ENCODE measurements at regions not wholly inside any gene's neighbourhood (a gene's known extent, or its start where the extent isn't known, plus 50 kb on each side); places are given as distances from the start of the nearest gene placed in this dataset.
A peak's percentile ranks its signal among the peaks of the same experiment; 100 is the strongest.

- DNase-seq = no peak
- CTCF ChIA-PET = interaction anchor here (0.9 to 1.2 kb wide), 2 partner anchors 9 kb away, joined by 3 to 4 read pairs; no protein-coding TSS in a partner anchor
These were observed 53.9 kb downstream of the BARX1 start for GRCh38 chr9:93900971-93901861.

GRCh38 chr9:93900436-93900819 is 54.7 kb downstream of the BARX1 start:
- ChIA-PET POLR2A (no interaction called here), CTCF (interaction anchor here (0.9 to 1.2 kb wide), 2 partner anchors 9 to 10 kb away, joined by 3 to 4 read pairs; no protein-coding TSS in a partner anchor)
- Mint-ChIP-seq H3K9me3 (peaks cover 8% of the 10 kb centered on the region), H3K4me3 (no peak overlapping the region), H3K27me3 (no peaks in the 10 kb centered on the region), H3K4me1 (peaks cover 21% of the 10 kb centered on the region), H3K36me3 (ENCODE audit: low read depth) (no peaks in the 10 kb centered on the region), H3K27ac (peak overlapping the region; percentile 73)
- no peak for DNase-seq

More at GRCh38 chr9:93900971-93901861, 53.9 kb downstream of the BARX1 start:
- no peak overlapping the region for H3K4me3 Mint-ChIP-seq
- peaks cover 21% of the 10 kb centered on the region for H3K4me1 Mint-ChIP-seq
- no peaks in the 10 kb centered on the region for H3K36me3 Mint-ChIP-seq (ENCODE audit: low read depth)
- POLR2A ChIA-PET = no interaction called here
- H3K27ac Mint-ChIP-seq = peak overlapping the region; percentile 73
- H3K9me3 Mint-ChIP-seq = peaks cover 8% of the 10 kb centered on the region
- no peaks in the 10 kb centered on the region for H3K27me3 Mint-ChIP-seq

- H3K4me1 Mint-ChIP-seq = peaks cover 21% of the 10 kb centered on the region
- no peaks in the 10 kb centered on the region for H3K27me3 Mint-ChIP-seq
- peak overlapping the region; percentile 75 for H3K27ac Mint-ChIP-seq
- DNase-seq = no peak
- peaks cover 8% of the 10 kb centered on the region for H3K9me3 Mint-ChIP-seq
- no peak overlapping the region for H3K4me3 Mint-ChIP-seq
- ChIA-PET CTCF (interaction anchor here (1.2 kb wide), 1 partner anchor 8 kb away, joined by 4 read pairs; no protein-coding TSS in a partner anchor), POLR2A (no interaction called here)
- no peaks in the 10 kb centered on the region for H3K36me3 Mint-ChIP-seq (ENCODE audit: low read depth)
These were observed 55.3 kb downstream of the BARX1 start for GRCh38 chr9:93899609-93900435.

- peak overlapping the region; percentile 95 for H3K27ac Mint-ChIP-seq
These were observed 56.4 kb downstream of the BARX1 start for GRCh38 chr9:93898502-93899426.

GRCh38 chr9:93898026-93898425 is 57.1 kb downstream of the BARX1 start:
- POLR2A ChIA-PET = no interaction called here
- Mint-ChIP-seq H3K9me3 (peaks cover 9% of the 10 kb centered on the region), H3K36me3 (ENCODE audit: low read depth) (no peaks in the 10 kb centered on the region), H3K4me3 (no peak overlapping the region), H3K4me1 (peaks cover 21% of the 10 kb centered on the region), H3K27me3 (no peaks in the 10 kb centered on the region), H3K27ac (peak overlapping the region; percentile 95)
- peak; percentile 45 for DNase-seq
- CTCF ChIA-PET = no interaction called here

More at GRCh38 chr9:93898502-93899426, 56.4 kb downstream of the BARX1 start:
- DNase-seq = no peak
- ChIA-PET POLR2A (no interaction called here), CTCF (no interaction called here)
- H3K4me3 Mint-ChIP-seq = no peak overlapping the region
- H3K27me3 Mint-ChIP-seq = no peaks in the 10 kb centered on the region
- no peaks in the 10 kb centered on the region for H3K36me3 Mint-ChIP-seq (ENCODE audit: low read depth)
- peaks cover 21% of the 10 kb centered on the region for H3K4me1 Mint-ChIP-seq
- H3K9me3 Mint-ChIP-seq = peaks cover 8% of the 10 kb centered on the region

- H3K27ac Mint-ChIP-seq = peak overlapping the region; percentile 95
- CTCF ChIA-PET = no interaction called here
- POLR2A ChIA-PET = no interaction called here
These were observed 57.8 kb downstream of the BARX1 start for GRCh38 chr9:93897075-93897970.

GRCh38 chr9:93896496-93897033 is 58.6 kb downstream of the BARX1 start:
- ChIA-PET POLR2A (no interaction called here), CTCF (no interaction called here)
- H3K36me3 Mint-ChIP-seq (ENCODE audit: low read depth) = no peaks in the 10 kb centered on the region
- H3K4me3 Mint-ChIP-seq = no peak overlapping the region
- H3K4me1 Mint-ChIP-seq = peaks cover 21% of the 10 kb centered on the region
- no peak for DNase-seq
- H3K9me3 Mint-ChIP-seq = peaks cover 14% of the 10 kb centered on the region
- H3K27me3 Mint-ChIP-seq = no peaks in the 10 kb centered on the region
- H3K27ac Mint-ChIP-seq = peak overlapping the region; percentile 95

More at GRCh38 chr9:93897075-93897970, 57.8 kb downstream of the BARX1 start:
- Mint-ChIP-seq H3K27me3 (no peaks in the 10 kb centered on the region), H3K4me3 (no peak overlapping the region), H3K36me3 (ENCODE audit: low read depth) (no peaks in the 10 kb centered on the region), H3K4me1 (peaks cover 21% of the 10 kb centered on the region), H3K9me3 (peaks cover 14% of the 10 kb centered on the region)
- no peak for DNase-seq

- Mint-ChIP-seq H3K9me3 (peaks cover 14% of the 10 kb centered on the region), H3K4me3 (no peak overlapping the region), H3K27me3 (no peaks in the 10 kb centered on the region), H3K27ac (peak overlapping the region; percentile 68), H3K4me1 (peaks cover 21% of the 10 kb centered on the region), H3K36me3 (ENCODE audit: low read depth) (no peaks in the 10 kb centered on the region)
- ChIA-PET CTCF (no interaction called here), POLR2A (no interaction called here)
- DNase-seq = no peak
These were observed 59.1 kb downstream of the BARX1 start for GRCh38 chr9:93896093-93896492.

GRCh38 chr9:93895535-93895934 is 59.6 kb downstream of the BARX1 start:
- H3K27ac Mint-ChIP-seq = no peak overlapping the region
- peaks cover 21% of the 10 kb centered on the region for H3K4me1 Mint-ChIP-seq
- H3K27me3 Mint-ChIP-seq = no peaks in the 10 kb centered on the region
- peaks cover 12% of the 10 kb centered on the region for H3K9me3 Mint-ChIP-seq
- POLR2A ChIA-PET = no interaction called here
- CTCF ChIA-PET = no interaction called here
- H3K36me3 Mint-ChIP-seq (ENCODE audit: low read depth) = no peaks in the 10 kb centered on the region
- no peak for DNase-seq
- H3K4me3 Mint-ChIP-seq = no peak overlapping the region

- no peak for DNase-seq
- Mint-ChIP-seq H3K9me3 (peaks cover 6% of the 10 kb centered on the region), H3K36me3 (ENCODE audit: low read depth) (no peaks in the 10 kb centered on the region), H3K27me3 (no peaks in the 10 kb centered on the region), H3K27ac (no peak overlapping the region), H3K4me1 (peaks cover 21% of the 10 kb centered on the region), H3K4me3 (no peak overlapping the region)
- POLR2A ChIA-PET = no interaction called here
- CTCF ChIA-PET = no interaction called here
These were observed 60.5 kb downstream of the BARX1 start for GRCh38 chr9:93894691-93895079.

GRCh38 chr9:93893899-93894690 is 61.1 kb downstream of the BARX1 start:
- no peak overlapping the region for H3K4me3 Mint-ChIP-seq
- no peak for DNase-seq
- ChIA-PET POLR2A (no interaction called here), CTCF (no interaction called here)
- H3K27me3 Mint-ChIP-seq = no peaks in the 10 kb centered on the region
- H3K36me3 Mint-ChIP-seq (ENCODE audit: low read depth) = no peaks in the 10 kb centered on the region
- peaks cover 6% of the 10 kb centered on the region for H3K9me3 Mint-ChIP-seq
- H3K27ac Mint-ChIP-seq = no peak overlapping the region
- peaks cover 19% of the 10 kb centered on the region for H3K4me1 Mint-ChIP-seq
